ENCODE measurements at regions not wholly inside any gene's neighbourhood (a gene's known extent, or its start where the extent isn't known, plus 50 kb on each side); places are given as distances from the start of the nearest gene placed in this dataset.

DNA sequence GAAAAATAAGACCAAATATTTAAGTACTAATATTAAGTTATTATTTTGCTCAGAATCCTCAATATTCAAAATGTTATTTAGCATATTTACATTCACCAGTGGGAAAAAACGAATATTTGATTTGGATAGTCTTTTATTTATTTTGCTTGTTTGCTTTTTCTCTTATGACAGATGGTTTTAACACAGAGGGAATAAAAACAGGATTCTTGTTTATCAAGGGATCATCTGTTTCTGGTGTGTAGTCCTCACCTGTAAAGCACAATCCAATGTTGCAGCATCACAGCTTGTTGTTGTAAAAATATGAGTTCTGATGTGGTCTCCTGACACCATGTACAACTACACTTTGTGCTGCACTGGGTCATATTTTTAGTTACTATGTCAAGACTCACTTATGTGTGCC, 103.9 kb downstream of the AVPR1A start:
- Histone ChIP-seq H3K36me3 (ENCODE audit: control insufficient read depth, insufficient read depth, low read length) (no peaks in the 10 kb centered on the region), H3K27me3 (ENCODE audit: control insufficient read depth, insufficient read depth, low read length) (no peaks in the 10 kb centered on the region), H3K4me3 (ENCODE audit: low read depth, low read length) (no peak overlapping the region)
- FAIRE-seq (no peak), DNase-seq (ENCODE audit: low read depth) (no peak)
- TF ChIP-seq, protein P1, sequence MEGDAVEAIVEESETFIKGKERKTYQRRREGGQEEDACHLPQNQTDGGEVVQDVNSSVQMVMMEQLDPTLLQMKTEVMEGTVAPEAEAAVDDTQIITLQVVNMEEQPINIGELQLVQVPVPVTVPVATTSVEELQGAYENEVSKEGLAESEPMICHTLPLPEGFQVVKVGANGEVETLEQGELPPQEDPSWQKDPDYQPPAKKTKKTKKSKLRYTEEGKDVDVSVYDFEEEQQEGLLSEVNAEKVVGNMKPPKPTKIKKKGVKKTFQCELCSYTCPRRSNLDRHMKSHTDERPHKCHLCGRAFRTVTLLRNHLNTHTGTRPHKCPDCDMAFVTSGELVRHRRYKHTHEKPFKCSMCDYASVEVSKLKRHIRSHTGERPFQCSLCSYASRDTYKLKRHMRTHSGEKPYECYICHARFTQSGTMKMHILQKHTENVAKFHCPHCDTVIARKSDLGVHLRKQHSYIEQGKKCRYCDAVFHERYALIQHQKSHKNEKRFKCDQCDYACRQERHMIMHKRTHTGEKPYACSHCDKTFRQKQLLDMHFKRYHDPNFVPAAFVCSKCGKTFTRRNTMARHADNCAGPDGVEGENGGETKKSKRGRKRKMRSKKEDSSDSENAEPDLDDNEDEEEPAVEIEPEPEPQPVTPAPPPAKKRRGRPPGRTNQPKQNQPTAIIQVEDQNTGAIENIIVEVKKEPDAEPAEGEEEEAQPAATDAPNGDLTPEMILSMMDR (IDR thresholded peaks at IDR 0.05; ENCODE audit: insufficient read depth, low read length, severe bottlenecking): no peak

DNA sequence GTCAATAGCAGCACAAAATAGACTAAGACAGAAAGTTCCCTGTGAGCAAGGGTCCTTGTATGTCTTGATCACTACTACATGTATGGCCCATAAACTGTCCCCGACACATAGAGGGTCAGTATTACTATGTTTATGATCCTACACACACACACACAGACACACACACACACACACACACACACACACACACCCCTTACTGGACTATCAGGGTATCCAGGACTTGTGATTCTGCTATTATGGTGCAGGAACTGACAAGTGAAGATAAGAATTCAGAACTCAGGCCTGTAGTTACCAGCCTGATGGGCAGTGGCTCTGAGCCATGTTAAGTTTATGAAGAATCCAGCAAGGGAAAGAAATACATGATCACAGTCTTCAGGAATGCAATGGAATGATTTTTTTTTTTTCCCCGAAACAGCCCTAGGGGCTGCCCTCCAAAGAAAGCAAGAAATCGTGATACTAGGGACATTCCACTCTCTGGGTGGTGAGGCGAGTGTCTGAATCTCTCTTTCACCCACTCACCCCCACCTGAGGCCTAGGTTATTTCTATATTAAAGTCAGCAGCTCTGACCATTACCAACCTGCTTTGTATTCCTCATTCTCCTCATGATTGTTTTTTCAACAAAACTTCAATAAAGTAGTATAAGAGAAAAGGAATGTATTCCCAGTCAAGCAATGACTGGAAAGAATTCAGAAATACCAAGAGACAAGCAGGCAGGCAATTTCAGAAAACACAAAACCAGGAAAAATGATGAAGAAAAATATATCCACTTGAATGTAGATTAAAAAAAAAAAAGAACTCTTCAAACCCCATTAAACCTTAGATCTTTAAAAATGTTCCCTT, 105.8 kb downstream of the AVPR1A start:
- DNase-seq (ENCODE audit: low read depth): peak; percentile 66
- Histone ChIP-seq H3K27me3 (ENCODE audit: control insufficient read depth, insufficient read depth, low read length) (no peaks in the 10 kb centered on the region), H3K36me3 (ENCODE audit: control insufficient read depth, insufficient read depth, low read length) (no peaks in the 10 kb centered on the region), H3K4me3 (ENCODE audit: low read depth, low read length) (no peak overlapping the region)
- FAIRE-seq: no peak
- TF ChIP-seq, protein P1 (IDR thresholded peaks at IDR 0.05; ENCODE audit: insufficient read depth, low read length, severe bottlenecking): no peak

DNA sequence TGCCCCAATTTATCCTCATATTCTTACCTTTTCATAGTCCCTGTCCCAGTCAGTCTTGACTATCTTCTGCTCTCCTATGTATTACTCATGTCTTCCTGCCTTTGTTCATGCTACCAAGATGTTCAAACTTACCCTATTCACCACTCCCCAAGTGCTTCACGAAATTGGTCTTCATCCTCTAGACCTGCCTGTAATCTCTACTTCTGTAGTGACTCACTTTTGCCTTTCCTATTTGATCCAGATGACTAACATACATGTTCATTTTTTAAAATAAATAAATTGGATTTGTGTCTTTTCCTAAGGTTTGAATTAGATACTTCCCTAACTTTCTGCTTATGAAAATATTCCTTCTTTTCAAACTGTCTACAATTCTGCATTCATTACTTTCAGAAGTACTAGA, 107.7 kb upstream of the PPM1H start:
- H3K4me3 ChIP-seq (ENCODE audit: low read depth, low read length): no peak overlapping the region
- no peak for FAIRE-seq
- TF ChIP-seq, protein P1 (IDR thresholded peaks at IDR 0.05; ENCODE audit: insufficient read depth, low read length, severe bottlenecking): no peak
- no peaks in the 10 kb centered on the region for H3K36me3 ChIP-seq (ENCODE audit: control insufficient read depth, insufficient read depth, low read length)
- peak; percentile 67 for DNase-seq (ENCODE audit: low read depth)
- no peaks in the 10 kb centered on the region for H3K27me3 ChIP-seq (ENCODE audit: control insufficient read depth, insufficient read depth, low read length)

DNA sequence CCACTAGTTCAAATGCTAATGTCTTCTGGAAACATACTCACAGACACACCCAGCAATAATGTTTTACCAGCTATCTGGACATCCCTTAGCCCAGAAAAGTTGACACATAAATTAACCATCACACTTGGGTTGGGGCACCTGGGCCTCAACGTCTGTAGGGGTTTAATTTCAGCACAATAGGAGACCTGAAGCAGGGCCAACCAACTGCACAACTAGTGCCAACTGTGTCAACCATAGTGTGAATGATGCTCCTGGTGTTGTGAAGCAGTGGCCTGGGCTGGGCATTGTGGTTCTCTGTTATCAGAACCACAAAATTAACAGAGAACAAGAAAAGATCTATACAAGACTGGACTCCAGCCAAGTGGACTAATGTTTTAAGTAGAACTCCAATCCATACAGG, 106.7 kb upstream of the PPM1H start:
- H3K27me3 ChIP-seq (ENCODE audit: control insufficient read depth, insufficient read depth, low read length): no peaks in the 10 kb centered on the region
- H3K36me3 ChIP-seq (ENCODE audit: control insufficient read depth, insufficient read depth, low read length): no peaks in the 10 kb centered on the region
- DNase-seq (ENCODE audit: low read depth): no peak
- H3K4me3 ChIP-seq (ENCODE audit: low read depth, low read length): no peak overlapping the region
- TF ChIP-seq, protein P1 (IDR thresholded peaks at IDR 0.05; ENCODE audit: insufficient read depth, low read length, severe bottlenecking): no peak
- FAIRE-seq: no peak

DNA sequence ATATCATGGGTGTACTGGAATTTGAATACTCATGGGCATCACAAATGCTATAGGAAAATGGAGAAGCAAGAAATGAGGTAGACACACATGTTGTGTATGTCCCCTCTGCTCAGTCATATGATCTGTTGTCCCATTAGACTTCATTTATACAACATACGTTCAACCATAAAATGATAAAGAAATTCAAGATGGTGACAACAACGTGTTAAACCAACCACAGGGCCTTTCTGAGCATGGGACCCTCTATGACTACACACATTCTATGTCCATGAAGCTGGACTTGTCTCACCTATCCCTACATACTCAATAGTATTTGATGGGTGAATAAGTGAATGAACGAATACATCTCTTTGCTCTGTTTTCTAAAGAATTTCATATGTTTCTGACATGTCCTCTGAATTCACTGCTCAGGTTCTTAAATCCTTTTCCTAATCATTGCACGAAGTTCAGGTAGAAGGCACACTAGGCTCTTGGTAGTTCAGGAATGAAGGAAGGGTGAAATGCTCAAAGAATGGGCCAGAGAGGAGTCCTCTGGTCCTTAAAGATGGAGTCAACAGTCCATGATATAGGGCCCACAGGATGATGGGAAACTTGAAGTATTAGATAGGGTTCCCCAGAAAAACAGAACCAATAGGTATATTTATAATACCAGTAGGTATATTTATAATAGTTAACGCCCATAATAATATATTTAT, 105.7 kb upstream of the PPM1H start:
- no peak overlapping the region for H3K4me3 ChIP-seq (ENCODE audit: low read depth, low read length)
- H3K36me3 ChIP-seq (ENCODE audit: control insufficient read depth, insufficient read depth, low read length): no peaks in the 10 kb centered on the region
- H3K27me3 ChIP-seq (ENCODE audit: control insufficient read depth, insufficient read depth, low read length): no peaks in the 10 kb centered on the region
- FAIRE-seq: no peak
- no peak for DNase-seq (ENCODE audit: low read depth)
- TF ChIP-seq, protein P1 (IDR thresholded peaks at IDR 0.05; ENCODE audit: insufficient read depth, low read length, severe bottlenecking): no peak

All from bronchial epithelial cell (primary cell).